IPS-18a (cell line): ENCODE measurements at regions not wholly inside any gene's neighbourhood (a gene's known extent, or its start where the extent isn't known, plus 50 kb on each side); places are given as distances from the start of the nearest gene placed in this dataset.
"Not testable (repeated sequence)": the region's sequence is repeated elsewhere in the genome, so short reads cannot be mapped to it uniquely, and the experiment has no call there.

ENCODE experiments used
- H3K27ac ChIP-seq: one replicate; pipeline ENCODE4 v1.5.1; 2013; ENCODE audit warnings: low read length
- H3K27me3 ChIP-seq: one replicate; pipeline ENCODE4 v1.6.1; 2013; ENCODE audit warnings: mild to moderate bottlenecking, low read length; ENCODE audit not compliant: control insufficient read depth, insufficient read depth
- H3K36me3 ChIP-seq: one replicate; pipeline ENCODE4 v1.6.1; 2013; ENCODE audit warnings: low read depth, low read length; ENCODE audit not compliant: control insufficient read depth
- H3K4me1 ChIP-seq: one replicate; pipeline ENCODE4 v1.6.1; 2013; ENCODE audit warnings: low read depth, low read length; ENCODE audit not compliant: control insufficient read depth
- H3K4me3 ChIP-seq: one replicate; pipeline ENCODE4 v1.5.1; 2013; ENCODE audit warnings: low read length
- H3K9ac ChIP-seq: one replicate; pipeline ENCODE4 v1.6.1; 2013; ENCODE audit warnings: mild to moderate bottlenecking, low read length, moderate library complexity
- H3K9me3 ChIP-seq: one replicate; pipeline ENCODE4 v1.6.1; 2013; ENCODE audit warnings: low read depth, low read length; ENCODE audit not compliant: control insufficient read depth

GRCh38 chr18:60021556-60021955 lies 121.8 kb downstream of the PMAIP1 start:
- Histone ChIP-seq H3K9me3 (no peaks in the 10 kb centered on the region), H3K9ac (no peak overlapping the region), H3K27ac (no peak overlapping the region), H3K36me3 (no peaks in the 10 kb centered on the region), H3K4me3 (no peak overlapping the region), H3K27me3 (no peaks in the 10 kb centered on the region), H3K4me1 (peaks cover 20% of the 10 kb centered on the region)

DNA sequence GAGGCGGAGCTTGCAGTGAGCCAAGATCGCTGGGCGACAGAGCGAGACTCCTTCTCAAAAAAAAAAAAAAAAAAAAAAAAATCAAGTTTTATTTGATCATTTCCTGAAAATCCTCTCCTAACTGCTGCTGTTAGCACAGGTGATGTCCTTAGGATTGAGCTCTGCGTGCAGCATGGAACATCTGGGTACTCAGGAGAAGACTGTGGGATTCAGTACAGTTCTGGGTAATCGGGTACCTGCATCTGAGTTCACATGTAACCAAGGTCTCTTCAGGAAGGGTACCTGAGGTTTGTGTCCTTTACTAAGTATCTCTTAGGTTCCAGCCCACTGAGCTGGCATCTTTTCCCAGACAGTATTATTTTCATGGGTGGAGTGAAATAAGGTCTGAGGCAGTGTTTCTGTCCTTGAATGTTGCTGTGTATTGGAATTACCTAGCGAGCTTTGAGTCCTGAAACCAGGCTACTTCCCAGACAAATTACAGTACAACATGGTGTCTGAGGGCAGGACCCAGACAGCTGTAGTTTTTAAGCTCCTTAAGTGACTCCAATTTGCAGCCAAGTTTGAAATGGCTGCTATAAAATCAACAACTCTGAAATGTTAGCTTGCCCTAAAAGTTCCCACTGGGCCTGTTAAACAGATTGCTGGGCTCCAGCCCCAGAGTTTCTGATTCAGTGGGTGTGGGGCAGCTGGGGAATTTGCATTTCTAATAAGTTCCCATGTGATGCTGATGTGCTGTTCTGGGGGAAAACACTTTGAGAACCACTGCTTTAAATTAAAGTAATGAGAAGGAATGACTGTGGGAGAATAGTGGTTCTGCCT lies 120.5 kb downstream of the PMAIP1 start:
- Histone ChIP-seq H3K27me3 (no peaks in the 10 kb centered on the region), H3K9me3 (no peaks in the 10 kb centered on the region), H3K4me1 (peaks cover 20% of the 10 kb centered on the region), H3K36me3 (no peaks in the 10 kb centered on the region), H3K27ac (no peak overlapping the region), H3K4me3 (no peak overlapping the region), H3K9ac (no peak overlapping the region)

DNA sequence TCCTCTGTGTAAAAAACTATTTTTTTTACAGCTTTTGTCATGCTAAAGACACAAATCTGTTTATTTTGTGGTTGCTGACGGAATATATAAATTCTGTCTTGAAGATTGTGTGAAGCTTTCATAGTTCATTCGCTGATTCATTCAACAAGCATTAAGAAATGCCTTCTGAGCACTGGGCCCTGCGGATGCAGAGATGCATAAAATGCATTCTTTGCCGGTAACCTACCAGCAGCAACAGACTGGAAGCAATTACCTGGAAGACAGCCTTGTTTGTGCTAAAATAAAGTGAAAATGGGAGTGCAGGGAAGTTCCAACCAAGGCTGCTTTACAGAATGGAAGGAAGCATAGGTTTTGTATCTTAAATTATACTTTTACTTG lies 119.7 kb downstream of the PMAIP1 start:
- Histone ChIP-seq H3K4me3 (no peak overlapping the region), H3K27me3 (no peaks in the 10 kb centered on the region), H3K9me3 (no peaks in the 10 kb centered on the region), H3K4me1 (peaks cover 20% of the 10 kb centered on the region), H3K27ac (no peak overlapping the region), H3K36me3 (no peaks in the 10 kb centered on the region), H3K9ac (no peak overlapping the region)

DNA sequence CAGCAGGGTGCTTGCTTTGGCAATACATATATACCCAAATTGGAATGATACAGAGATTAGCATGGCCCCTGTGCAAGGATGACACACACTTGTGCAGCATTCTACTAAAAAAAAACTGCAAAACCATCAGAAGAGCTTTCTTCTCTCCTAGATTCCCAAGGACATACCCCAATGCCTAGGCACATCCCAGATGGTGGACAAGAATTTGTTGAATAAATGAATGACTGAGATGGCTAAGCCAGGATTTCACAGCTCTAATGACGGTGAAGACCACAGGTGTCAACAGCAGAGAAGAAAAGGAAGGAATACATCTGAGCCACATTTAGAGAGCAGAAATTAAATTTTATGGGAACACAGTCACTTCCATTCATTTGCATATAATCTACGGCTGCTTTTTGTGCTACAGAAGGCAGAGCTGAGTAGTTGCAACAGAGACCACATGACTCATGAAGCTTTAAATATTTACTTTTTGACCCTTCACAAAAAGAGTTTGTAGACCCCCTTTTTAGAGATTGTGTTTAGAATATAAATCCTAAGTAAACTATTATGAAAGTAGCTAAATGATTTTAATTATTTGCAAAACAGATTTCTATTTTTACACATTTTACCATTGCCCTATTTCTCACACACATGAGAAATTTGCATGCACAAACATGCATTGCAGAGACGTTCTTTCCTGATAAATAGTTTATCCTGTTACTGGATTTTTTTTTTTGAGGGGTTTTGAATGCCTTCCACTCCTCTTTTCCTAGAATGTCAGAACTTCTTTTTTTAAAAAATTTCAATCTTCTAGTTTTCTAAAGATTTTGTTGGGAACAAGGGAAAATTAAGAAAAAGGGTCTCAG lies 119.0 kb downstream of the PMAIP1 start:
- Histone ChIP-seq H3K4me1 (peaks cover 20% of the 10 kb centered on the region), H3K27ac (no peak overlapping the region), H3K9ac (no peak overlapping the region), H3K9me3 (no peaks in the 10 kb centered on the region), H3K36me3 (no peaks in the 10 kb centered on the region), H3K4me3 (no peak overlapping the region), H3K27me3 (no peaks in the 10 kb centered on the region)

DNA sequence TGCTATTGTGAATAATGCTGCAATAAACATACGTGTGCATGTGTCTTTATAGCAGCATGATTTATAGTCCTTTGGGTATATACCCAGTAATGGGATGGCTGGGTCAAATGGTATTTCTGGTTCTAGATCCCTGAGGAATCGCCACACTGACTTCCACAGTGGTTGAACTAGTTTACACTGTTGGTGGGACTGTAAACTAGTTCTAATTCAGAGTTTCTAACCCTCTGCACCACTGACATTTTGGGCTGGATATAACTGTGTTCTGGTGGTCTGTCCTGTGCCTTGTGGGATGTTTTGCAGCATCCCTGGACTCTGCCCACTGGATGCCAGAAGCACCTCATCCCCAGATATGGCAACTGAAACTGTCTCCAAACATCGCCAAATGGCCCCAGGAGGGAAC lies 118.3 kb downstream of the PMAIP1 start:
- not testable (repeated sequence) for H3K36me3 ChIP-seq, H3K9ac ChIP-seq, H3K9me3 ChIP-seq, H3K4me3 ChIP-seq, H3K27me3 ChIP-seq, H3K27ac ChIP-seq
- peaks cover 20% of the 10 kb centered on the region for H3K4me1 ChIP-seq

GRCh38 chr18:60017371-60017770 lies 117.6 kb downstream of the PMAIP1 start:
- Histone ChIP-seq H3K27me3 (no peaks in the 10 kb centered on the region), H3K4me1 (peaks cover 20% of the 10 kb centered on the region), H3K4me3 (no peak overlapping the region), H3K9me3 (no peaks in the 10 kb centered on the region), H3K27ac (no peak overlapping the region), H3K36me3 (no peaks in the 10 kb centered on the region), H3K9ac (no peak overlapping the region)

DNA sequence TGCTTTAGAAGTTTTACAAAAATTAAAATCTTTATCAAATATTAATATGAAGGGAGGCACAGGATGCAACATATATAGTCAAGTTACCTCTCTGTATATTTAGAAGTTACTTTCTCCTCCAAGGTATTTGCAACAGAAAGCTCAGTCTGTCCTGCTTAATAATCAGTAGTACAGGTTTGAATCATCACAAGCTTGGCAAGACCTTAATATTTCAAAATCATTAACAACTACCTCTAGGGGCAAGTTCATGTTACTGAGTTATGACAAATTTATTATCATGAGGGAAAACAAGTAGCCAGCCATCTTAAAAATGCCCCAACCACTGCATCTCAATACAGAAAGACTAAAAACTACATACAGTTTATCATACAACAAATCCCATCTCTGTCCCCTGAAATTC lies 116.0 kb downstream of the PMAIP1 start:
- not testable (repeated sequence) for H3K27ac ChIP-seq, H3K9ac ChIP-seq, H3K9me3 ChIP-seq, H3K27me3 ChIP-seq, H3K4me3 ChIP-seq, H3K36me3 ChIP-seq
- peaks cover 18% of the 10 kb centered on the region for H3K4me1 ChIP-seq

DNA sequence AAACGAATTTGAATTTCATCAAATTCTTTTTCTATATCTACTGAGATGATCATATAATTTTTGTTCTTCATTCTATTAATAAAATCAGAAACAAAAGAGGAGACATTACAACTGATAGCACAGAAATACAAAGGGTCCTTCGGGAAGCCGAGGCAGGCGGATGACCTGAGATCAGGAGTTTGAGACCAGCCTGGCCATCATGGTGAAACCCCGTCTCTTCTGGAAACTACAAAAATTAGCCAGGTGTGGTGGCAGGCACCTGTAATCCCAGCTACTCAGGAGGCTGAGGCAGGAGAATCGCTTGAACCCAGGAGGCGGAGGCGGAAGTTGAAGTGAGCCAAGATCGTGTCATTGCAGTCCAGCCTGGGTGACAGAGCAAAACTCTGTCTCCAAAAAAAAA lies 113.4 kb downstream of the PMAIP1 start:
- H3K36me3 ChIP-seq, H3K4me1 ChIP-seq, H3K9ac ChIP-seq, H3K4me3 ChIP-seq, H3K9me3 ChIP-seq, H3K27me3 ChIP-seq, H3K27ac ChIP-seq: not testable (repeated sequence)

DNA sequence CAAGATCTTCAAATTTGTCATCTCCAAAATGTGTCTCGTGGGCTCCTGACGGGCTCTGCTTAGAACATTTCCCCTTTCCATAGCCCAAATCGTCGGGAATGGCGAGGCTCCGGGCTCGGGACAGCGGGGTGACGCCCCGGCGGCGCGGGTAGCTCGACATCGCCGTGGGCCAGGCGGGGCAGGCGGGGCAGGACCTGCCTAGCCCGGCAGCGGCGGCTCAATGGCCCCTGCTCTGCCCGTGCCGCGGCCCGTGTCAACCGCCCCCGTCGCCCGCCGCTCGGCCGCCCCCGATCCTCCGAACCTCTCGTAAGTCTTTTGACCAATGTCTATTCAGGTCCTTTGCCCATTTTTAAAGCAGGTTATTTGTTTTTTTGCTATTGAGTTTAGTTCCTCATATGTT lies 111.2 kb downstream of the PMAIP1 start:
- no peak overlapping the region for H3K4me3 ChIP-seq
- no peaks in the 10 kb centered on the region for H3K9me3 ChIP-seq
- no peaks in the 10 kb centered on the region for H3K27me3 ChIP-seq
- H3K36me3 ChIP-seq = no peaks in the 10 kb centered on the region
- no peak overlapping the region for H3K9ac ChIP-seq
- H3K4me1 ChIP-seq = no peaks in the 10 kb centered on the region
- H3K27ac ChIP-seq = no peak overlapping the region

DNA sequence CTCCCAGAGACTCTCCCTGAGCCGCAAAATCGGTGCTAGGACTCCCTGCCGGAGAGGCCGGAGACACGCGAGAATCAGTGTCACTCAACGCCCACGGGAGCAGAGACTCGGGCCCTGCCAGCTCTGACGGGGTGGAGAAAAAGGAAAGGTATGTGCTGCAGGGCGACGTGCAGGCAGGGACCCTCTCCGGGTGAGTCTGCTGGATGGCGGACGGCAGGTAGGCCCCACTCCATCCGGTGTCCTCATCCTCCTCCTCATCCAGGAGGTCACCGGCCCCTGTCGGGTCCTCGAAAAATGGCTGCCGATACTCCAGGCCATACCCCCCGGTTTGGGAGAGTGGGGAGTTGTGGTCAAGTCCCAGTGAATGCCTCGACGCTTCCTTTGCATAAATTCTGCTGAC lies 110.7 kb downstream of the PMAIP1 start:
- H3K27me3 ChIP-seq = no peaks in the 10 kb centered on the region
- no peaks in the 10 kb centered on the region for H3K36me3 ChIP-seq
- H3K27ac ChIP-seq = no peak overlapping the region
- no peaks in the 10 kb centered on the region for H3K4me1 ChIP-seq
- no peak overlapping the region for H3K9ac ChIP-seq
- no peaks in the 10 kb centered on the region for H3K9me3 ChIP-seq
- H3K4me3 ChIP-seq = no peak overlapping the region

- Histone ChIP-seq H3K9me3 (no peaks in the 10 kb centered on the region), H3K9ac (no peak overlapping the region), H3K4me3 (no peak overlapping the region)
Measured at GRCh38 chr18:60007661-60008060, 107.9 kb downstream of the PMAIP1 start.

More at GRCh38 chr18:60007661-60008060, 107.9 kb downstream of the PMAIP1 start:
- Histone ChIP-seq H3K4me1 (no peaks in the 10 kb centered on the region), H3K36me3 (no peaks in the 10 kb centered on the region), H3K27ac (no peak overlapping the region), H3K27me3 (no peaks in the 10 kb centered on the region)
